GM12864 (cell line): ENCODE measurements at regions not wholly inside any gene's neighbourhood (a gene's known extent, or its start where the extent isn't known, plus 50 kb on each side); places are given as distances from the start of the nearest gene placed in this dataset.

Experiments
- DNase-seq: peaks from one replicate; pipeline ENCODE4 v3.0.0-alpha.2; 2011; ENCODE audit warnings: low read depth
- H3K4me3 ChIP-seq: 2 replicates; pipeline ENCODE4 v1.5.1; 2011; ENCODE audit warnings: mild to moderate bottlenecking, low read depth, low read length, control low read depth
- TF ChIP-seq, protein P1 (sequence below): IDR thresholded peaks from 2 replicates; pipeline ENCODE4 v1.5.1; 2011; ENCODE audit warnings: low read depth, mild to moderate bottlenecking, moderate library complexity, low read length, control low read depth, inconsistent platforms; ENCODE audit errors: missing control alignments

DNA sequence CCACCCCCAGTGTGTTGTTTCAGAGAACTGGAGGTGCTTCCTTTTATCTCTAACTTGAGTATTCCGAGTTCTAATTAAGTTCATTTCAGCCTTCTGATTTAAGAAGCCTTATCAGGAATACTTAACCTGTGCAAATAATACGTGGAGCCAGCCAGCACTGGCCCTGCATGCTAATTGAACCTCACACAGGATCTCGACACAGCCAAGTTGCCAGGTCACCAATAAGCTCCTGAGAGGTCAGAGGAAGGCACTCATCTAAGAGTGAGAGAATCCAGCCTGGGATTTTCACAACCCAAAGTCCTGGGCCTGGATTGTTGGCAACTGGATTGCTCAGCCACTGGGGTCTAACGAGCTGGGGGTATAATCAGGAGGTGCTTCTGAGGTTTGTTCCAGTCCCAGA, 157.7 kb upstream of the LRFN2 start:
- TF ChIP-seq, protein P1, sequence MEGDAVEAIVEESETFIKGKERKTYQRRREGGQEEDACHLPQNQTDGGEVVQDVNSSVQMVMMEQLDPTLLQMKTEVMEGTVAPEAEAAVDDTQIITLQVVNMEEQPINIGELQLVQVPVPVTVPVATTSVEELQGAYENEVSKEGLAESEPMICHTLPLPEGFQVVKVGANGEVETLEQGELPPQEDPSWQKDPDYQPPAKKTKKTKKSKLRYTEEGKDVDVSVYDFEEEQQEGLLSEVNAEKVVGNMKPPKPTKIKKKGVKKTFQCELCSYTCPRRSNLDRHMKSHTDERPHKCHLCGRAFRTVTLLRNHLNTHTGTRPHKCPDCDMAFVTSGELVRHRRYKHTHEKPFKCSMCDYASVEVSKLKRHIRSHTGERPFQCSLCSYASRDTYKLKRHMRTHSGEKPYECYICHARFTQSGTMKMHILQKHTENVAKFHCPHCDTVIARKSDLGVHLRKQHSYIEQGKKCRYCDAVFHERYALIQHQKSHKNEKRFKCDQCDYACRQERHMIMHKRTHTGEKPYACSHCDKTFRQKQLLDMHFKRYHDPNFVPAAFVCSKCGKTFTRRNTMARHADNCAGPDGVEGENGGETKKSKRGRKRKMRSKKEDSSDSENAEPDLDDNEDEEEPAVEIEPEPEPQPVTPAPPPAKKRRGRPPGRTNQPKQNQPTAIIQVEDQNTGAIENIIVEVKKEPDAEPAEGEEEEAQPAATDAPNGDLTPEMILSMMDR: no peak
- H3K4me3 ChIP-seq: no peak overlapping the region

DNA sequence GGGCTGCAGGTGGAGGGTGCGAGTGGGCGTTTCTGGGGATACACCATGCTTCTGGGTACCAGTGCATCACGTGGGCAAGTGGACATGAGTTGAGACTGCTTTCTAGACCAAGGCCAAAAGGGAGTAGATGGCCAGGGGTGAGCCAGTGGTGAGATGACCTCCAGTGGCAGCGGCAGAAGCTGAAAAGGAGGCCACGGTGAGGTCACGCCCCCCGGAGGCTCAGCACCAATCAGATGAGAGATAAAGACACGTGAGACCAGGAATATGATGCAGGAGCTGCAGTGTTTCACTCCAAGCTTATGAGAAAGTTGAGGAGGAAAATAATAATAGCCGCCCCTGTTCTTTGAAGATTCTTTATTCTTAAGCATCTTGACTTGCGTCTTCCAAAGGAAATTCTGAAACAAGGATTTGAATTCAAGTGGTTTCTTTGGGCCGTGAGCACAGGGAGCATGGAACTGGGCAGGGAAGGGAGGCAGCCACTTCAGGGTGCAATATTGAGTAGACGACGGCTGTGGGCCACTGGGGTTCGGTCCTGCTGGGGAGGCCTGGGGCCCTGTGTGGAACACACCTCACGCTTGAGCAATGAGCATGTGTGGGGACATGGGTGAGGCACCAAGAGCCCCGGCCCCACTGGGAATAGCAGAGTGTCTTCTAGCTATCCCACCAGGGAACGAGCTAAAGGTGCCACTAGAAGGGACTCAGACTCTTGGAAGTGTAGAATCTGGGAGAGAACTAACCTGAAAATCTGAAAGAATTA, 156.7 kb upstream of the LRFN2 start:
- TF ChIP-seq, protein P1: no peak
- no peak for DNase-seq
- no peak overlapping the region for H3K4me3 ChIP-seq

More for the DNA sequence above, 157.7 kb upstream of the LRFN2 start:
- no peak for DNase-seq

DNA sequence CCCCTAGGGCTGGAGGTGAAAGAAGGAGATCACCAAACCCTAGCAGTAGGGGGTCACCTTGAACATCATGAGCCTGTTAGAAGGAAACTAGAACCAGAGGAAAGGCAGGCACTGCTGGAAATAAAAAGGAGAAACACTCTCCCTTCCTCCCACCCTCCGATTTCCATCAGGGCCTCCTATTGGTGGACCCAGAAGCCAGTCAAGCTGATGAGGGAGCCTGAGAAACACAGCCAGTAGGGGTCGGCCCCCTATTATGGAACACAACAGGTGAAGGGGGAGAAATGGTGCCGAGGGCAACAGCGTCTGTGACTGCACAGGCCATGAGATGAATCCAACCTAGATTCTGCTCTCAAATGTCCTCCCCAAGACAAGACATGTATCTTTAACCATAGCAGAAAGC, 156.1 kb upstream of the LRFN2 start:
- TF ChIP-seq, protein P1: no peak
- H3K4me3 ChIP-seq: no peak overlapping the region
- no peak for DNase-seq

DNA sequence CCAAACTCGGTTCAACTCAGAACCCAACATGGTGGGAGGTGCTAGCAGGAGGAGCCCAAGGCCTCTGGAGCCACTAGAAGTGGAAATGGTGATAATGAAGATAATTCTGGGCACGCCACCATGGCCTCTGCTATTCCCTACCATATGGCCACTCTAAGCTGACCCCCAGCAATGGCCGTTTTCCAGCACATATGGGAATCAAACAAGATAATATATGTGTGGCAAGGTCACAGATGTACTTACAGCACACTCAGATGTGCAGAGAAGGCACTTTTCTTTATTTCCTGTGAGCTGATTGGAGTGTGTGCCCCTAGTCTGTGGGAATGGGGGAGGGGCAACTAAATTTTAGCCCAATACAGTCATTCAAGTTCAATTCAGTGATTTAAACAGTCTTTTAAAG, 153.4 kb upstream of the LRFN2 start:
- no peak overlapping the region for H3K4me3 ChIP-seq
- TF ChIP-seq, protein P1: no peak
- DNase-seq: no peak

DNA sequence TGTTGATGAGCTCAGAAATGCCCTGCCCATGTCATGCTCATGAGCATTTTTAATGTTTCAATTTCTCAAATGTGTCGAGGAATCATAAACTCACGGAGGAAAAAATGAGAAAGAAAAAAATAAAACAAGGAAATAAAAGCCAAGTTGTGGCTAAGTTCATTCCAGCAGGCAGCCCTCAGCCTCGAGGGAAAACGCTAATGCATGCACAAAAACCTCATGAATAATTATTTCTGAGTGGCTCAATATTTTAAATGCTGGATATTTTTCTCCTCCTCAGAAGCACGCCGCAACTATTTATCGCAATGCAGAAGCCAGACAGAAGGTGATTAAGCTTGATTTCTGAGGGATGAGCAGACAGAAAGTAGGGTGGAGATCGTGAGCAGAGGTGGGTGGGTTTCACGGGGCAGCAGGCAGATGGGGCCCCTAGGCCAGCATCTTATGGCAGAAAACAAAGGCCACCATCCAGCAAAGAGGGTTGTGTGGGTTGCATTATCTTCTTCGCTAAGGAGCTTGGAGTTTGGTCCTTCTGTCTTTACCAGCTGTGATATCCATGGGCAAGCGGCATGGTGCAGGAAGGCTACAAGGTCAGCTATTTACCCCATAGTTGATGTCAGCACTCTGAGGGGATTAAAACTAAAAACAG, 151.5 kb upstream of the LRFN2 start:
- TF ChIP-seq, protein P1: no peak
- no peak overlapping the region for H3K4me3 ChIP-seq
- DNase-seq: no peak

DNA sequence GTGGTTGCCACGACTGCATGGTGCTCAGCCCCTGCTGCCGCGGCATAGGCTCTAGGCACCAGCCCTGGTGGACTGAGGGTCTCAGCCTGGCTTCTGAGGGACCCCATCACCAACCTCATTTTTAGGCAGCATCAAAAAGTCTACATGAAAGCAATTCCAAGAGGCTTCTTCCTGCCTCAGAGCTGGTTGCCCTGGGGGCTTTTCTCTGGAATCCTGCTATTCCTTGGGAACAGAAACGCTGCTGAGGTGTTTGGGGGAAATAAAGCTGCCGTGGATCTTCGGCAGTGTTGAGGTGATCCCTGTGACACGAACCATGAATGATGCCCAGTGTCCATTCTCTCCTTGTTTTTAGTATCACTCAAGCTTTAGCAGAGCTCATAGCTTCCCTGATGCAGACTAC, 148.4 kb upstream of the LRFN2 start:
- TF ChIP-seq, protein P1: no peak
- H3K4me3 ChIP-seq: no peak overlapping the region
- DNase-seq: no peak

DNA sequence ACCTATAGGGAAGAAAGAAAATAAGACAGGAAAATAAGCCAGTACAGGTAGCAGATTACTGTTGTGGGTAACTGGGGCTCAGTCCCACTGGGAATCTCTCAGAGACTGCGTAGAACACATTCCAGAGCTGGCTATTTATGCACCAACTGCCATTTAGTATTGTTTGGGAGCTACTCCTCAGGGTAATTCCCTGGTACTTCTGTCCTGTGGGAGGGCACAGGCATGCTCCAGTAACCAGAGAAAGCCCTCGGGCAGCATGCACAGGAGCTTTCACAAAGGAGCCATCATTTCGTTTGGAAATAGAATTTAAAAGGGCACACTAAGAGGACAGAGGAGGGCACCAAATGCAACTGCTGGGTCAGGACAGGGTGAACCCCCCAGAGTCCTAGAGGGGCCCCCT, 148.0 kb upstream of the LRFN2 start:
- DNase-seq: no peak
- TF ChIP-seq, protein P1: no peak
- H3K4me3 ChIP-seq: no peak overlapping the region
